Stimulated activated CD4-positive, alpha-beta T cell treated with anti-CD3 and anti-CD28 coated beads, Interleukin-12 subunit alpha, Interleukin-12 subunit beta, amount 100 ng/mL, for 48 hours (primary cell): ENCODE measurements at regions not wholly inside any gene's neighbourhood (a gene's known extent, or its start where the extent isn't known, plus 50 kb on each side); places are given as distances from the start of the nearest gene placed in this dataset.

Experiments
- DNase-seq, 3 donors: peaks; one replicate each; pipeline ENCODE4 v3.0.0-alpha.2; 2020; ENCODE audit warnings: low read depth in 2 of 3, low spot score in 1 of 3

GRCh38 chr2:226652983-226653765 lies 146.4 kb downstream of the IRS1 start:
- no peak for DNase-seq

DNA sequence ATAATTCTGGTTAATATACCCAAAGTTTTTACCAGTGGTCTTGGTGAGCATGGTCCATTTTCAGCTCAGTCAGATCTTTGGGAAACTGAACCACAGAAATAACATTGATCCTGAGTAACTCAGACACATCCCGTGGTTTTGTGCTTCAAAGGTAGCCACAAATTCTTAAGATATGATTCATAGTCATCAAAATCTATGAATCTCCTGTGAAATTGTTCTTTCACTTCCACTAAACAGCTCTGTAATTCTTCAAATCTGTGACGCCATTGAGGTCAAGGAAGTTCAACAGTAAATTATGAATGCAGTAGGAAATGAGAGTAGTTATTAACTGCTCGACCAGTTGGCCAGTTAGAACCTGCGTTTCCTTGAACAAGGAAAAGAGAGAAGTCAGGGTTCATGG lies 147.3 kb downstream of the IRS1 start:
- no peak for DNase-seq

DNA sequence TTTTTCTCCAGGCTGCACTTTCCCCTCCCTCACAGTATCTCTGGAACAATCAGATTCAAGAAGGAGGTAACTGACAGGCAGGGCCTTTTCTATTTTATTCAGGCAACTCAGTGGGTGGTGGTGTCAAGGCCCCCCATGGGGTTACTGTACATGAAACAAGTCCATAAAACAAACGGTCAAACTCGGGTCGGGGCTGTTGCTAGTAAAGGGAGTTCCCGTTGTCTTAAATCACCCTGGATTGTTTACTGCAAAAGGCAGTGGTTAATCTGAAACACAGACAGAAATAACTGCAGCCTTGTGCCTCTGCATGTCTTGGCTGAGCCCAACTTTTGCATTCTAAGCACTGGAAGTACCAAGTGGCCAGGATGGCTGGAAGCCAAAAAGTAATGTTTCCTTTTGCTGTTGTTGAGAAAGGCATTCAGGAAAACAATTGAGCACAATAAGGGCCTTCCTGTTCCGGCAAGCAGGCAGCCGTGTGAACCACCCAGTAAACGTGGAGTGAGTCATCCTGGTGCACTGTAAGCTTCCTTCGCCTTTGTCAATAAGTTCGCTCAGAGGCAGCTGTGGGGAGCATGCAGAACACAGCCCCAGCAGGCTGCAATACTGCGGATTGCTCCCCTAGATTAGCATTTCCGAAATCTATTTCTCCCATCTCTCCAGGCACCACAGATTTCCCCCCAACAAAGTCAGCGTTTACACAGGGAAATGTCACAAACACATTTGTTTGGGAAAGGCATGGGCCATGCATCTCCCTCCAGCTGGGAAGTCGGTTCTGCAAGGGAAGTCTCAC lies 149.6 kb downstream of the IRS1 start:
- peak; percentile 20 to 33 (median 24) for DNase-seq

DNA sequence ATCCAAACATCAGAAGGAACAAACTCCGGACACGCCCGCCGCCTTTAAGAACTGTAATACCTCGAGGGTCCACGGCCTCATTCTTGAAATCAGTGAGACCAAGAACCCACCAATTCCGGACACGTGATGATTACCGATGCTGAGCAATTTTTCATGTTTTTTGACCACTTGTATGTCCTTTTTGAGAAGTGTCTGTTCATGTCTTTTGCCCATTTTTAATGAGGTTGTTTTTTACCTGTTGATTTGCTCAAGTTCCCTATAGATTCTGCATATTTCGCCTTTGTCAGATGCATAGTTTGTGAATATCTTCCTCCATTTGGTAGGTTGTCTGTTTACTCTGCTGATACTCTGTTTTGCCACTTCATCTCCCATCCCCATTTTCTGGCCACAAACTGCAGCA lies 150.4 kb downstream of the IRS1 start:
- no peak for DNase-seq

GRCh38 chr2:226647621-226648518 lies 151.8 kb downstream of the IRS1 start:
- DNase-seq: no peak

DNA sequence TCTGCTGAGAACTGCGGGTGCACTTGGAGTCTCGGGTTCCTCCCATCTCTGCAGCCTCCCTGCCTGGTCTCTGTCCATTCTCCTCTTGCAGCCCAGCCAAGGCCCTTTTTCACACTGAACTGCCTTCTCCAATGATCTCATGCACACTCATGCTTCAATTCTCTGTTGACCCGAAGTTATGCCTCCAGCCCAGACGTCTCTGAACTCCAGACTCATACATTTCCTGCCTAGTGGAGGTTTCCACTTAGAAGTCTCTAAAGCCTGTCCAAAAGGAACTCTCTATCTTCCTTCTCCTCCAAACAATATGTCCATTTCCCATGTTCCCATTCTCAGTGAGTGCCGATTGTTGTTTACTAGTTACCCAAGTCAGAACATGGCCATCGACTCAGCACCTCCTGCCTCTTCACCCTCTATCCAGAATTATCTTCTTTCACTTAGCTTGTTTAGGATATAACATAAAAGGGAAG lies 155.2 kb downstream of the IRS1 start:
- DNase-seq: no peak

- DNase-seq: no peak
Observed at GRCh38 chr2:226643946-226644282, 155.7 kb downstream of the IRS1 start.

DNA sequence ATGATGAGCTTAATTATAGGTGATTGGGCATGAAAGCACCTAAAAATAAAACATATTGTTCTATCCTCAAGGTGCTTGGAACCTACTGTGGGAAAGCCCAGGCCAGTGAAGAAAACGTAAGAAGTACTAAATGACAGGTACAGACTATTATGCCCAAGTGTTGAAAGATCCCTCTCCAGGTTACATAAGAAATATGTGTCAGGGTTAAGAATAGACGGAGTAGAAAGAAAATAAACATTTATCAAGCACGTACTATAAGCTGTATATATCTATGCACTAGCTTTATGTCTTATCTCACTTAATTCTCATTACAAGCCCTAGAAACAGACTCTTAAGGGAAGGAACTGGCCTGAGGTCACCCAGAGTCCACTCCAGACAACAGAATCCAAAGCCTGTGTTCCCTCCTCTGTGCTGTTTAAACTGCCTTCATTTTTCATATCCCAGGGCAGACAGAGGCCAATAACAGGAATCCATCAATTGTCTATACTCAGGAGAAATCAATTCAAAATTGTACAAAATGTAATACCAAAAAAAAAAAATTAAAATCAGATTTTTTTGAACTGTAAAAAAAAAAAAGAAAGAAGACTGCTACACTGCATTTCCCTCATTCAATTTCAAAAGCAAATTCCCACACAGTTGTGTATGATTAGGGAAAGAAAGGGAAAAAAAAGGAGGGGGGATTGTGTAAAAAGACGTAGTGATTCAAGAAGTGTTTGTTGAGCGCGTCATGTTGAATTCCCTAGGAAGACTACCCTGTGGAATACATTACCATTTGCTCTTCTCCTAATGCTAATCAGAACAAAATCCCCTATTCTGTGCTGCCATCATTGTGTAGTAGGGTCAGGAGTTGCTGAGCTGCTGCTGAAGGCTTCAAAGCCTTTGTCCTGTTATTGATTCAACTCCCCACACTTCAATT lies 156.3 kb downstream of the IRS1 start:
- no peak for DNase-seq

DNA sequence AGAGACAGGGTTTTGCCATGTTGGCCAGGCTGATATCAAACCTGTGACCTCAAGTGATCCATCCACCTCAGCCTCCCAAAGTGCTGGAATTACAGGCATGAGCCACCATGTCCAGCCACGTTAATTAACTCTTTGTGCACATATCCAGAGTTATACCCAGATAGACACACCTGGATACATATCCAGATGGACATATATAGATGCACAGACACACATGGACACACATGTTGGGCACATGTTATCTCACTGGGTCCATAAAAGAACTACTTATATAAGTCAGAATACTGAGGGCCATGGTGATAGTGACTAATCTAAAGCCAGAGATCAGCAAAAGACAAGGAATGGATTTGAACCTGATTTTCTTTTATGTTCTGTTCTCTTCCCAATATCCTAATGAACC lies 158.6 kb downstream of the IRS1 start:
- no peak for DNase-seq

- DNase-seq: no peak
Observed at GRCh38 chr2:226640501-226640900, 159.1 kb downstream of the IRS1 start.

- DNase-seq: no peak
Observed at GRCh38 chr2:226639550-226639949, 160.1 kb downstream of the IRS1 start.

DNA sequence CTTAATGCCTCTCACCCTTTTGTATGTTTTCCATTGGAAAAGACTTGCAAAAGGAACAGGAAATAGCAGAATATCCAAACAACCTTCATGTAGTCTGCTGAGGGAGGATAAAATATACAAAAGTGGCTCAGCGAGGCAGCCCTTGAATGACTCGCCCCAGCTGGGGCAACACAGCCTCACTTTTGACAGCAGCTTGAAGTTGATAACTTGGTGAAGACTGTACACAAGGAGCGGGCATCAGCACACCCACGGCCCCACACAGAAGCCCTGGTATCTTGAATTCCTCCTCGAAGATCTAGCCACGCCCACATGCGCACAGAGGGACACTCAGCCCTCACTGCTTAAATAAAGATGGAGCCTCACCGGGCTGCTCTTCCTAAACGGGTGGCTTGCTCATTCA lies 161.0 kb downstream of the IRS1 start:
- no peak for DNase-seq

GRCh38 chr2:226637383-226637782 lies 162.2 kb downstream of the IRS1 start:
- no peak for DNase-seq

DNA sequence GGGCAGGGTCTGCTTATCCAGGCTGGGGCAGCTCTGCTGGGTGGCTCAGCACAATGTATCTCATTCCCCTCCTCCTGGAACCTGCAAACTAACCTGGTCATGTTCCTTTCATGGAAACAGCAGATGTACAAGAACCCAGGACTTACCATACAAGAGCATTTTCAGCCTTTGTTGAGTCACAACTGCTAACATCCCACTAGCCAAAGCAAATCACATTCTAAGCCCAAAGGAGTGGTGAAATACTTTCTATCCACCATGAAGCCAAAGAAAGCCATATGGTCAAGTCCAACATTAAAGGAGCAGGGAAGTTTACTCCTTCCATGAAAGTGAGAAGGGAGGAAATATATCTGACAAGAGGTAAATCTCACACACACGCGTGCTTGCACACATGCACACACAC lies 163.0 kb downstream of the IRS1 start:
- no peak for DNase-seq

- DNase-seq: no peak
Observed at GRCh38 chr2:226634943-226635604, 164.5 kb downstream of the IRS1 start.

DNA sequence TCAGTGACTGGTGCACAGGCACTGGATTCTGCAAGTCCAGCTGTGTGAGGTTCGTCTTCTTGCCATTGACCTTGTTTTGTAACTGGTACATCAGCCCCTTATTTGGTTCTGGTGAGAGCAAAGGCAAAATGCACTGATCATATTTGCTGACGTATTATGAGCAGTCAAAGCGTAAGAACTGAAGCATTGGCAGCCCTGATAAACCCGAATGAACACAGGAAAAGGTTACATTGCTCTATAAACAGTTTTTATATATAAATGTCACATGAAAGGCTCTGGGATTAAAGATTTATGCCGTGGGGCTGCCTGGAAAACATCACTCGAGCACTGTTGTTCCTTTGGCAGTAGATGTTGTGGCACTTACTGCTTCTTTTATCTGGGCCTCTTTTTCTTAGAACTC lies 167.9 kb downstream of the IRS1 start:
- no peak for DNase-seq

DNA sequence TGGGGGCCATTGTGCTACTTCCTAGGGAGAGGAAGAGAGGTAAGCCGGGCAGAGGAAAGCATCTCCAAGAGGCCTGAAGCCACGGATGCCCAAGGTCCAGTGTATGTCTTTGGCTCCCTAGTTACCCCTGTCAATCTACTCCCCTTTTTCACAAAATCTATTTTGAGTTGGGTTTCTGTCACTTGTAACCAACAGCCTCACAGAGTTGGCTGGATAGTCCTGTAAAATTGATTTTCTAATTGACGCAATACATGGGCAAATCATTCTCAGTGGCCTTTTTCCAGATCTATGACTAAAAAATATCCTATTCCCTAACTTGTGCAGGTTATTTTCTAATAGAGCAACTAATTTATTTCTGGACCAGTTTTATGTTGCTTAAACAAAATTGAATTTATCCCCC lies 168.4 kb downstream of the IRS1 start:
- DNase-seq: no peak

GRCh38 chr2:226625946-226626345 lies 173.7 kb downstream of the IRS1 start:
- DNase-seq: no peak

DNA sequence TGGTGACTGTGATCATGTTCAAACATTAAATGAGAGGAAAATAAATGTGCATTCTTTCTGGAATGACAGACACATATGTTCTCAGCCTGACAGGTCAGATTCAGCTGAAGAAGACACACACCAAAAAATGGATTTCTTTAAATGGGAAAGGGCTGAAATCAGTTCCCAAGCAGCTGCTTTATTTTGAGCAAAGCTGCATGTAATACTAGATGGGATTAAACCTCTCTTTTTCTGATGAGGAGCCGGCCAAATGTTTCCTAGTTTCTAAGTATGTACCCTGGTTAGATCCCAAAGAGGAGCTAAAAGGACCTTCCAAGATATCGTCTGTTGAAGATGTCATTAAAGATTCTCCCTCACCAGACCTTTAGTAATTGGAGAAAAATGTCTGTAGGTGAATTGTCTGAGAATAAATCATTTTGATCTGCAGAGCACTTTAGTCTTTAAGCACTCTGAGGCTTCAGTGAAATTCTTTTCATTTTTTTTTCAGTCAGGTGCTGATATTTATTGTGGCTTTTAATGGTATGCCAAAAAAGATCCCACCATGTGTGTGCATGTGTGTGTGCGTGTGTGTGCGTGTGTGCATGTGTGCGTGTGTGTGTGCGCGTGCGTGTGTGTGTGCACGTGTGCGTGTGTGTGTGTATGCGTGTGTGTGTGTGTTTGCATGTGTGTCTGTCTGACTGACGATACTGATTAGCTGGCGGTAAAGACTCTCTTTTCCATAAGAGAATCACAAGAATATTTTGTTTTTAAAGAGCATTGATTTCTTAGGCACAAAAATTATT lies 175.8 kb downstream of the IRS1 start:
- no peak for DNase-seq
